PC-9 (cell line): ENCODE measurements at regions not wholly inside any gene's neighbourhood (a gene's known extent, or its start where the extent isn't known, plus 50 kb on each side); places are given as distances from the start of the nearest gene placed in this dataset.
"Not testable (repeated sequence)": the region's sequence is repeated elsewhere in the genome, so short reads cannot be mapped to it uniquely, and the experiment has no call there.

Source experiments
- CTCF ChIP-seq: fragments of 200-600 bp; sonication (generic); conservative IDR thresholded peaks from 2 replicates; pipeline ENCODE4 v1.6.1; 2017; ENCODE audit warnings: mixed run types, antibody characterized with exemption, mild to moderate bottlenecking, moderate library complexity
- EZH2 ChIP-seq: fragments of 200-600 bp; sonication (generic); IDR thresholded peaks from 2 replicates; pipeline ENCODE4 v1.8.0; 2017; ENCODE audit warnings: antibody characterized with exemption, low read depth

- TF ChIP-seq CTCF, EZH2: not testable (repeated sequence)
These were observed 129.3 kb downstream of the SLC7A11 start for GRCh38 chr4:138112890-138113289.
